Left ventricle myocardium inferior (tissue), 1 donor: ENCODE measurements at regions not wholly inside any gene's neighbourhood (a gene's known extent, or its start where the extent isn't known, plus 50 kb on each side); places are given as distances from the start of the nearest gene placed in this dataset.

Experiments
- DNase-seq: peaks from one replicate; pipeline ENCODE4 v3.0.0-alpha.2; 2020
- H3K27ac ChIP-seq: fragments of 200-600 bp; replicated peaks from 2 replicates; pipeline ENCODE4 v1.8.0; 2021
- H3K27me3 ChIP-seq: fragments of 200-600 bp; 2 replicates; pipeline ENCODE4 v1.8.0; 2021; ENCODE audit warnings: low read depth
- H3K36me3 ChIP-seq: fragments of 200-600 bp; 2 replicates; pipeline ENCODE4 v1.8.0; 2021
- H3K4me1 ChIP-seq: fragments of 200-600 bp; 2 replicates; pipeline ENCODE4 v1.8.0; 2021
- H3K4me3 ChIP-seq: fragments of 200-600 bp; 2 replicates; pipeline ENCODE4 v1.8.0; 2021; ENCODE audit warnings: mild to moderate bottlenecking, moderate library complexity
- H3K9me3 ChIP-seq: fragments of 200-600 bp; replicated peaks from 2 replicates; pipeline ENCODE4 v1.8.0; 2021
- CTCF ChIP-seq: fragments of 200-600 bp; IDR thresholded peaks from 2 replicates; pipeline ENCODE4 v1.8.0; 2021; ENCODE audit warnings: antibody characterized with exemption, mild to moderate bottlenecking, borderline replicate concordance
- intact Hi-C: fragments of 100-400 bp; cut with micrococcal nuclease; formaldehyde crosslinking; loops from one replicate; pipeline ENCODE4 v1.11.0; 2022
- donor health status: DM: no; HTN: yes; CAD: no; lungs with severe emphysema.

- intact Hi-C loops, result no loop called here
- Histone ChIP-seq H3K27me3 (no peaks in the 10 kb centered on the region), H3K4me3 (no peak overlapping the region), H3K9me3 (peaks cover 9% of the 10 kb centered on the region), H3K36me3 (no peaks in the 10 kb centered on the region), H3K4me1 (no peaks in the 10 kb centered on the region), H3K27ac (no peak overlapping the region)
- TF ChIP-seq CTCF, result no peak
- no peak for DNase-seq
These were observed 349.4 kb downstream of the FAT4 start for GRCh38 chr4:125663896-125664767.

GRCh38 chr4:125666635-125667034 is 351.9 kb downstream of the FAT4 start:
- H3K27ac ChIP-seq, result no peak overlapping the region

GRCh38 chr4:125676156-125676555 is 361.4 kb downstream of the FAT4 start:
- H3K9me3 ChIP-seq, result no peaks in the 10 kb centered on the region
- DNase-seq, result no peak
- intact Hi-C loops, result no loop called here
- H3K36me3 ChIP-seq, result no peaks in the 10 kb centered on the region
- H3K27me3 ChIP-seq, result no peaks in the 10 kb centered on the region
- TF ChIP-seq CTCF, result no peak
- no peaks in the 10 kb centered on the region for H3K4me1 ChIP-seq
- H3K4me3 ChIP-seq, result no peak overlapping the region
- no peak overlapping the region for H3K27ac ChIP-seq

More at GRCh38 chr4:125666635-125667034, 351.9 kb downstream of the FAT4 start:
- Histone ChIP-seq H3K36me3 (no peaks in the 10 kb centered on the region), H3K27me3 (no peaks in the 10 kb centered on the region), H3K9me3 (peaks cover 9% of the 10 kb centered on the region), H3K4me3 (no peak overlapping the region), H3K4me1 (no peaks in the 10 kb centered on the region)
- intact Hi-C loops, result no loop called here
- no peak for TF ChIP-seq CTCF
- DNase-seq, result no peak

- H3K27me3 ChIP-seq, result no peaks in the 10 kb centered on the region
- no peak for TF ChIP-seq CTCF
- no peak overlapping the region for H3K27ac ChIP-seq
- H3K4me1 ChIP-seq, result no peaks in the 10 kb centered on the region
- H3K4me3 ChIP-seq, result no peak overlapping the region
- DNase-seq, result no peak
- intact Hi-C loops, result no loop called here
- H3K9me3 ChIP-seq, result no peaks in the 10 kb centered on the region
- H3K36me3 ChIP-seq, result no peaks in the 10 kb centered on the region
These were observed 361.8 kb downstream of the FAT4 start for GRCh38 chr4:125676583-125676982.

- intact Hi-C loops, result no loop called here
- no peak for TF ChIP-seq CTCF
- no peak for DNase-seq
- Histone ChIP-seq H3K36me3 (no peaks in the 10 kb centered on the region), H3K4me1 (no peaks in the 10 kb centered on the region), H3K9me3 (no peaks in the 10 kb centered on the region), H3K27me3 (no peaks in the 10 kb centered on the region), H3K4me3 (no peak overlapping the region), H3K27ac (no peak overlapping the region)
These were observed 363.0 kb downstream of the FAT4 start for GRCh38 chr4:125677665-125678307.
